Astrocyte of the cerebellum (primary cell): ENCODE measurements at regions not wholly inside any gene's neighbourhood (a gene's known extent, or its start where the extent isn't known, plus 50 kb on each side); places are given as distances from the start of the nearest gene placed in this dataset.

Experiments
- DNase-seq: peaks from one replicate; pipeline ENCODE4 v3.0.0-alpha.2; 2011; ENCODE audit warnings: low read depth
- H3K4me3 ChIP-seq: 2 replicates; pipeline ENCODE4 v1.5.1; 2011; ENCODE audit warnings: mild to moderate bottlenecking, low read depth, low read length, moderate library complexity
- CTCF ChIP-seq: IDR thresholded peaks from 2 replicates; pipeline ENCODE4 v1.5.1; 2012; ENCODE audit warnings: low read length, low read depth, moderate library complexity, mild to moderate bottlenecking; ENCODE audit errors: missing control alignments
- in situ Hi-C: cut with HindIII; loops from 2 replicates; pipeline ENCODE4 v1.10.0; 2017; ENCODE audit warnings: low sequenced_read_pairs

DNA sequence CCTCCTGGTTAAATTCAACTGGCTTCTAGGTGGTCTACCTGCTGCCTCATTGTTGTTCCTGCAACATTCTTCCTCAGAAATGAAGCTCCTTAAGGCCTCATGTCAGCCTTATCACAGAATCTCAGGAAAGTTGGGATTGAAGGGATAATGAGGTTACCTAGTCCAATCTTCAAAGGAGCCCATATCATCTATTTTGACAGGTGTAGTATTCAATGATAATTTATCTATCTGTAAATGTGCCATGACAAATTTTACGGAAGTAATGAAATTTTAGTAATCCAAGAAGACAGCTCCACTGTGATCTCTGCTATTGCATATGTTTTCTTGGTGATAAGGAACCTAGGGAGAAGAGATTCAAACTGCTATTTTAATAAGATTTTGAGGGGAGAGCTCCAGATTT lies 973.8 kb downstream of the ROBO2 start:
- in situ Hi-C loops, result no loop called here
- no peak overlapping the region for H3K4me3 ChIP-seq
- no peak for TF ChIP-seq CTCF
- DNase-seq, result no peak

DNA sequence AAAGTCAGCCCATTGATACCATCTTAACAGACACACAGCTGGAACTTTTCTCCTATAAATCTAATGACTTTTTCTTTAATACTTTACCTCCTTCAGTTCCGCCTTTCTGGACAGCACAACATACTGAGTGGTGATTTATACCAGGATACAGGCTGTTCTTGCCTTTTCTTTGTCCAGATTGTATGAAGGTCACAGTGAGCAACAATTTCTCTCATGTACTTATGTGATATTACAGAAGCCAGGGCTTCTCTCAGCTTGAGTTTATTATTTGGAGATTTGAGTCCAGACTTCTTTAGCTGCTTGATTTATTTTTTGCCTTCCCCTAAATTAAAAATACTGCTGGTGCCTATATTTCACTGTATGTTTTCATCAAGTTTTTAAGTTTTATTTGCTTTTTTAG lies 976.0 kb downstream of the ROBO2 start:
- no peak for DNase-seq
- H3K4me3 ChIP-seq, result no peak overlapping the region
- in situ Hi-C loops, result no loop called here
- TF ChIP-seq CTCF, result no peak

GRCh38 chr3:78021710-78022109 lies 981.8 kb downstream of the ROBO2 start:
- in situ Hi-C loops, result no loop called here
- no peak overlapping the region for H3K4me3 ChIP-seq
- TF ChIP-seq CTCF, result no peak
- DNase-seq, result no peak

- TF ChIP-seq CTCF, result no peak
- in situ Hi-C loops, result no loop called here
- no peak overlapping the region for H3K4me3 ChIP-seq
- DNase-seq, result no peak
Measured at GRCh38 chr3:78022232-78022631, 982.3 kb downstream of the ROBO2 start.

DNA sequence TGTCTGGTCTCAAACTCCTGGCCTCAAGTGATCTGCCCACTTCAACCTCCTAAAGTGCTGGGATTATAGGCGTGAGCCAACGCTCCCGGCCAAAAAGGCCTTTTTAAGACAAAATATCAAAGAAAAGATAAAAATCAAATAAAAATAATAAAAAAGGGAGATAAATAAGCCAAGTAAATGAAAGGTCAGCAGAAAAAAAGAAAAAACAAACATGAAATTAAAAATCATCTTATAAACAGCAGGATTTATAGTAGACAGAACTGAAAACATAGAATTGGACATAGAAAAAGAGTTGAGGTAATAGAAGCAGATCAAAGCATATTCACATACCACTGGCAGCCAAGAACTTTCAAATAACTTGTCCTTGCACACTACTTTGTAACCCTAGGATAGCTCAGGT lies 983.4 kb downstream of the ROBO2 start:
- TF ChIP-seq CTCF, result no peak
- in situ Hi-C loops, result no loop called here

GRCh38 chr3:78025916-78026315 lies 986.0 kb downstream of the ROBO2 start:
- TF ChIP-seq CTCF, result no peak
- in situ Hi-C loops, result no loop called here
- no peak overlapping the region for H3K4me3 ChIP-seq
- DNase-seq, result no peak

More for the DNA sequence above, 983.4 kb downstream of the ROBO2 start:
- DNase-seq, result no peak
- no peak overlapping the region for H3K4me3 ChIP-seq

- in situ Hi-C loops, result no loop called here
- no peak overlapping the region for H3K4me3 ChIP-seq
- DNase-seq, result no peak
- no peak for TF ChIP-seq CTCF
Measured at GRCh38 chr3:78026318-78026828, 986.5 kb downstream of the ROBO2 start.
